ENCODE measurements at regions not wholly inside any gene's neighbourhood (a gene's known extent, or its start where the extent isn't known, plus 50 kb on each side); places are given as distances from the start of the nearest gene placed in this dataset.

DNA sequence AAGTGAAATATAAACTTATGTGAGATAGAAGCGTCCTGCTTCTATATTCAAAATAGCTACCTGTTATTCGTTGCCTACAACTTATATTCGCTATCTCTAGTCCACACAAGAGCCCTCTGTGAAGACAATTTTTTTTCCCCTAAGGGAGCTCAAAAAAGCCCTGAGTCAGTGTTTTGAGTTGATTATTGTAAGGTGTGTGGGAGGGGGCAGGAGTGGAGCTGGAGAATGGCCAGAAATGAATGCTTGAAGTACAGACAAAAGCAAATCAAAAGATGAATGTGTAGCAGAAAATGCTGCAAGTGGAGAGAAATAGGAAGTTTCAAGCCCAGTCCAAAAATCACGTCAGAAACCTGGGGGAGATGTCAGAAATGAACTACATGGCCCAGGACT lies 655.0 kb upstream of the LCORL start (continued):
- TF ChIP-seq, protein P1, sequence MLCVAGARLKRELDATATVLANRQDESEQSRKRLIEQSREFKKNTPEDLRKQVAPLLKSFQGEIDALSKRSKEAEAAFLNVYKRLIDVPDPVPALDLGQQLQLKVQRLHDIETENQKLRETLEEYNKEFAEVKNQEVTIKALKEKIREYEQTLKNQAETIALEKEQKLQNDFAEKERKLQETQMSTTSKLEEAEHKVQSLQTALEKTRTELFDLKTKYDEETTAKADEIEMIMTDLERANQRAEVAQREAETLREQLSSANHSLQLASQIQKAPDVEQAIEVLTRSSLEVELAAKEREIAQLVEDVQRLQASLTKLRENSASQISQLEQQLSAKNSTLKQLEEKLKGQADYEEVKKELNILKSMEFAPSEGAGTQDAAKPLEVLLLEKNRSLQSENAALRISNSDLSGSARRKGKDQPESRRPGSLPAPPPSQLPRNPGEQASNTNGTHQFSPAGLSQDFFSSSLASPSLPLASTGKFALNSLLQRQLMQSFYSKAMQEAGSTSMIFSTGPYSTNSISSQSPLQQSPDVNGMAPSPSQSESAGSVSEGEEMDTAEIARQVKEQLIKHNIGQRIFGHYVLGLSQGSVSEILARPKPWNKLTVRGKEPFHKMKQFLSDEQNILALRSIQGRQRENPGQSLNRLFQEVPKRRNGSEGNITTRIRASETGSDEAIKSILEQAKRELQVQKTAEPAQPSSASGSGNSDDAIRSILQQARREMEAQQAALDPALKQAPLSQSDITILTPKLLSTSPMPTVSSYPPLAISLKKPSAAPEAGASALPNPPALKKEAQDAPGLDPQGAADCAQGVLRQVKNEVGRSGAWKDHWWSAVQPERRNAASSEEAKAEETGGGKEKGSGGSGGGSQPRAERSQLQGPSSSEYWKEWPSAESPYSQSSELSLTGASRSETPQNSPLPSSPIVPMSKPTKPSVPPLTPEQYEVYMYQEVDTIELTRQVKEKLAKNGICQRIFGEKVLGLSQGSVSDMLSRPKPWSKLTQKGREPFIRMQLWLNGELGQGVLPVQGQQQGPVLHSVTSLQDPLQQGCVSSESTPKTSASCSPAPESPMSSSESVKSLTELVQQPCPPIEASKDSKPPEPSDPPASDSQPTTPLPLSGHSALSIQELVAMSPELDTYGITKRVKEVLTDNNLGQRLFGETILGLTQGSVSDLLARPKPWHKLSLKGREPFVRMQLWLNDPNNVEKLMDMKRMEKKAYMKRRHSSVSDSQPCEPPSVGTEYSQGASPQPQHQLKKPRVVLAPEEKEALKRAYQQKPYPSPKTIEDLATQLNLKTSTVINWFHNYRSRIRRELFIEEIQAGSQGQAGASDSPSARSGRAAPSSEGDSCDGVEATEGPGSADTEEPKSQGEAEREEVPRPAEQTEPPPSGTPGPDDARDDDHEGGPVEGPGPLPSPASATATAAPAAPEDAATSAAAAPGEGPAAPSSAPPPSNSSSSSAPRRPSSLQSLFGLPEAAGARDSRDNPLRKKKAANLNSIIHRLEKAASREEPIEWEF (IDR thresholded peaks at IDR 0.05; ENCODE audit: insufficient replicate concordance, low read depth, low read length) = no peak
- TF ChIP-seq, protein P2, sequence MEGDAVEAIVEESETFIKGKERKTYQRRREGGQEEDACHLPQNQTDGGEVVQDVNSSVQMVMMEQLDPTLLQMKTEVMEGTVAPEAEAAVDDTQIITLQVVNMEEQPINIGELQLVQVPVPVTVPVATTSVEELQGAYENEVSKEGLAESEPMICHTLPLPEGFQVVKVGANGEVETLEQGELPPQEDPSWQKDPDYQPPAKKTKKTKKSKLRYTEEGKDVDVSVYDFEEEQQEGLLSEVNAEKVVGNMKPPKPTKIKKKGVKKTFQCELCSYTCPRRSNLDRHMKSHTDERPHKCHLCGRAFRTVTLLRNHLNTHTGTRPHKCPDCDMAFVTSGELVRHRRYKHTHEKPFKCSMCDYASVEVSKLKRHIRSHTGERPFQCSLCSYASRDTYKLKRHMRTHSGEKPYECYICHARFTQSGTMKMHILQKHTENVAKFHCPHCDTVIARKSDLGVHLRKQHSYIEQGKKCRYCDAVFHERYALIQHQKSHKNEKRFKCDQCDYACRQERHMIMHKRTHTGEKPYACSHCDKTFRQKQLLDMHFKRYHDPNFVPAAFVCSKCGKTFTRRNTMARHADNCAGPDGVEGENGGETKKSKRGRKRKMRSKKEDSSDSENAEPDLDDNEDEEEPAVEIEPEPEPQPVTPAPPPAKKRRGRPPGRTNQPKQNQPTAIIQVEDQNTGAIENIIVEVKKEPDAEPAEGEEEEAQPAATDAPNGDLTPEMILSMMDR (IDR thresholded peaks at IDR 0.05 in 2 of 3, conservative IDR thresholded peaks at IDR 0.05 in 1 of 3; ENCODE audit: control insufficient read depth in 2 of 3, extremely low read depth in 1 of 3, insufficient read depth in 1 of 3, low read depth in 3 of 3, low read length in 3 of 3) = no peak
- TF ChIP-seq SPI1 (IDR thresholded peaks at IDR 0.05; ENCODE audit: borderline replicate concordance, insufficient read depth, low read depth, low read length) = no peak

Data from GM12878 (cell line).